Body of pancreas (tissue), 4 donors: ENCODE measurements at regions not wholly inside any gene's neighbourhood (a gene's known extent, or its start where the extent isn't known, plus 50 kb on each side); places are given as distances from the start of the nearest gene placed in this dataset.

Experiments used
- POLR2A ChIP-seq, 3 donors: fragments of 450-650 bp; IDR thresholded peaks; one replicate each; pipeline ENCODE4 v1.6.1; 2016; ENCODE audit warnings: antibody characterized with exemption in 3 of 3, mild to moderate bottlenecking in 2 of 3
- TF ChIP-seq, protein P1 (sequence below), 7 experiments: fragments of 450-650 bp in 4 of 7; fragments of 200-600 bp in 3 of 7; sonication (generic) in 3 of 7; IDR thresholded peaks; one replicate each; pipeline ENCODE4 v1.5.1; 2016 to 2019; ENCODE audit warnings: antibody characterized with exemption in 7 of 7

- no peak for TF ChIP-seq POLR2A (IDR thresholded peaks at IDR 0.05)
- TF ChIP-seq, protein P1, sequence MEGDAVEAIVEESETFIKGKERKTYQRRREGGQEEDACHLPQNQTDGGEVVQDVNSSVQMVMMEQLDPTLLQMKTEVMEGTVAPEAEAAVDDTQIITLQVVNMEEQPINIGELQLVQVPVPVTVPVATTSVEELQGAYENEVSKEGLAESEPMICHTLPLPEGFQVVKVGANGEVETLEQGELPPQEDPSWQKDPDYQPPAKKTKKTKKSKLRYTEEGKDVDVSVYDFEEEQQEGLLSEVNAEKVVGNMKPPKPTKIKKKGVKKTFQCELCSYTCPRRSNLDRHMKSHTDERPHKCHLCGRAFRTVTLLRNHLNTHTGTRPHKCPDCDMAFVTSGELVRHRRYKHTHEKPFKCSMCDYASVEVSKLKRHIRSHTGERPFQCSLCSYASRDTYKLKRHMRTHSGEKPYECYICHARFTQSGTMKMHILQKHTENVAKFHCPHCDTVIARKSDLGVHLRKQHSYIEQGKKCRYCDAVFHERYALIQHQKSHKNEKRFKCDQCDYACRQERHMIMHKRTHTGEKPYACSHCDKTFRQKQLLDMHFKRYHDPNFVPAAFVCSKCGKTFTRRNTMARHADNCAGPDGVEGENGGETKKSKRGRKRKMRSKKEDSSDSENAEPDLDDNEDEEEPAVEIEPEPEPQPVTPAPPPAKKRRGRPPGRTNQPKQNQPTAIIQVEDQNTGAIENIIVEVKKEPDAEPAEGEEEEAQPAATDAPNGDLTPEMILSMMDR (IDR thresholded peaks at IDR 0.05), result no peak
Observed at GRCh38 chr2:136497709-136498108, 267.6 kb upstream of the THSD7B start.
